MM.1S (cell line): ENCODE measurements at regions not wholly inside any gene's neighbourhood (a gene's known extent, or its start where the extent isn't known, plus 50 kb on each side); places are given as distances from the start of the nearest gene placed in this dataset.
"Not testable (repeated sequence)": the region's sequence is repeated elsewhere in the genome, so short reads cannot be mapped to it uniquely, and the experiment has no call there.

Experiments
- EZH2 ChIP-seq: fragments of 300-600 bp; sonication (generic); optimal IDR thresholded peaks from 2 replicates; pipeline ENCODE3; 2017; ENCODE audit warnings: low read depth, mild to moderate bottlenecking, antibody characterized with exemption, low read length, mixed read lengths
- EZH2phosphoT487 ChIP-seq: fragments of 300-600 bp; sonication (generic); IDR thresholded peaks from 2 replicates; pipeline ENCODE4 v1.6.1; 2018; ENCODE audit warnings: antibody characterized with exemption, low read length
- TF ChIP-seq, protein P1 (sequence below): fragments of 300-600 bp; sonication (generic); IDR thresholded peaks from 2 replicates; pipeline ENCODE4 v1.5.1; 2016; ENCODE audit warnings: antibody characterized with exemption, low read length, mixed read lengths

DNA sequence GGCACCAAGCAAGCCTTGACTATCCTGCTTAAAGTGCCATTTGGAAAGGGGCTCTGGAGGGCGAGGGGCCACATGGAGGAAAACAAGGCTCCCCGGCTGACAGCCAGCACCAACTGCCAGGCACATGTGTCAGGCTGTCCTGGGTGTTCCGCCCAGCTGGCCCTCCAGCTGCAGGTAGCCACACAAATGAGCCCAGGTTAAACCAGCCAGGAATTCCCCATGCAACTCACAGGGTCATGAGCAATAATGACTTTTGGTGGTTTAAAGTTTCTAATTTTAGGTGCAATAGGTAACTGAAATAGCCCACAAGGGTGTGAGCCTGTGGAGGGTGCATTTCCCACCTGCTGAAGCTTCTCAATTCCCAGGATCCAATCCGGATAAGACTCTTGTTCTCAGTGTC, 58.9 kb upstream of the EEF2KMT start:
- TF ChIP-seq, protein P1, sequence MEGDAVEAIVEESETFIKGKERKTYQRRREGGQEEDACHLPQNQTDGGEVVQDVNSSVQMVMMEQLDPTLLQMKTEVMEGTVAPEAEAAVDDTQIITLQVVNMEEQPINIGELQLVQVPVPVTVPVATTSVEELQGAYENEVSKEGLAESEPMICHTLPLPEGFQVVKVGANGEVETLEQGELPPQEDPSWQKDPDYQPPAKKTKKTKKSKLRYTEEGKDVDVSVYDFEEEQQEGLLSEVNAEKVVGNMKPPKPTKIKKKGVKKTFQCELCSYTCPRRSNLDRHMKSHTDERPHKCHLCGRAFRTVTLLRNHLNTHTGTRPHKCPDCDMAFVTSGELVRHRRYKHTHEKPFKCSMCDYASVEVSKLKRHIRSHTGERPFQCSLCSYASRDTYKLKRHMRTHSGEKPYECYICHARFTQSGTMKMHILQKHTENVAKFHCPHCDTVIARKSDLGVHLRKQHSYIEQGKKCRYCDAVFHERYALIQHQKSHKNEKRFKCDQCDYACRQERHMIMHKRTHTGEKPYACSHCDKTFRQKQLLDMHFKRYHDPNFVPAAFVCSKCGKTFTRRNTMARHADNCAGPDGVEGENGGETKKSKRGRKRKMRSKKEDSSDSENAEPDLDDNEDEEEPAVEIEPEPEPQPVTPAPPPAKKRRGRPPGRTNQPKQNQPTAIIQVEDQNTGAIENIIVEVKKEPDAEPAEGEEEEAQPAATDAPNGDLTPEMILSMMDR, result not testable (repeated sequence)
- not testable (repeated sequence) for TF ChIP-seq EZH2phosphoT487, EZH2
